OCI-LY1 (cell line): ENCODE measurements at regions not wholly inside any gene's neighbourhood (a gene's known extent, or its start where the extent isn't known, plus 50 kb on each side); places are given as distances from the start of the nearest gene placed in this dataset.

ENCODE experiments used
- CTCF ChIP-seq: fragments of 200-600 bp; sonication (generic), shearing (Covaris generic); IDR thresholded peaks from 2 replicates; pipeline ENCODE4 v1.5.1; 2017; ENCODE audit warnings: mild to moderate bottlenecking, antibody characterized with exemption, low read length, moderate library complexity, mixed read lengths
- EZH2 ChIP-seq: fragments of 200-600 bp; sonication (generic), shearing (Covaris generic); IDR thresholded peaks from 2 replicates; pipeline ENCODE4 v1.8.0; 2017; ENCODE audit warnings: borderline replicate concordance, mixed run types, mild to moderate bottlenecking, antibody characterized with exemption, low read length, moderate library complexity, mixed read lengths

GRCh38 chr2:194587739-194588270 lies 1069.2 kb upstream of the SLC39A10 start:
- TF ChIP-seq CTCF (no peak), EZH2 (no peak)
